MM.1S (cell line): ENCODE measurements at regions not wholly inside any gene's neighbourhood (a gene's known extent, or its start where the extent isn't known, plus 50 kb on each side); places are given as distances from the start of the nearest gene placed in this dataset.

ENCODE experiments used
- CTCF ChIP-seq: fragments of 300-600 bp; sonication (generic); IDR thresholded peaks from 2 replicates; pipeline ENCODE4 v1.5.1; 2016; ENCODE audit warnings: antibody characterized with exemption, low read length, mixed read lengths
- EZH2 ChIP-seq: fragments of 300-600 bp; sonication (generic); optimal IDR thresholded peaks from 2 replicates; pipeline ENCODE3; 2017; ENCODE audit warnings: low read depth, mild to moderate bottlenecking, antibody characterized with exemption, low read length, mixed read lengths
- EZH2phosphoT487 ChIP-seq: fragments of 300-600 bp; sonication (generic); IDR thresholded peaks from 2 replicates; pipeline ENCODE4 v1.6.1; 2018; ENCODE audit warnings: antibody characterized with exemption, low read length

- TF ChIP-seq EZH2 (no peak), CTCF (no peak), EZH2phosphoT487 (no peak)
Measured at GRCh38 chr12:115177899-115178298, 493.9 kb upstream of the TBX3 start.
